ENCODE measurements at regions not wholly inside any gene's neighbourhood (a gene's known extent, or its start where the extent isn't known, plus 50 kb on each side); places are given as distances from the start of the nearest gene placed in this dataset.

DNA sequence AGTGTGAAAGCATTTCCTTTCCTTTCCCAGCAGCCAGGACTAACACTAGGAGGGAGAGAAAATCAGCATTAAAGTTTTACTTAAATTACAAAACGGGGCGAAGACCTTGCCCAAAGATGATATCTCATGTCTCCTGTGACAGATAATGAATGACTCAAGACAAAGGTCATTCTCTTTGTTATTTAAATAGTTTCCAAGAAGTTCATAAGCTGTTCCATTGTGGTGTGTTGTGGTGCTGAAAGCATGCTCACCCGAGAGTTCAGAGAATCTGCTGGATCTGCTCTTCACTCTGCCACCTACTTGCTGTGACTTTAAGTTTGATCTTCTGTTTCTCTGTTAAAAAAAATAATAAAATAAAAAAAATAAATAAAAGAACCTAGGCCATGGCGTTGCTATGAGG is 265.9 kb upstream of the NR4A3 start:
- no peaks in the 10 kb centered on the region for H3K4me1 Mint-ChIP-seq (ENCODE audit: low read depth in 2 of 2)
- H3K36me3 Mint-ChIP-seq (ENCODE audit: insufficient read depth), result no peaks in the 10 kb centered on the region
- H3K27me3 Mint-ChIP-seq, result peaks cover 29 to 37% of the 10 kb centered on the region in 2 donors
- H3K4me3 Mint-ChIP-seq, result no peak overlapping the region
- DNase-seq (no peak), ATAC-seq (replicated peaks) (no peak)
- H3K27ac Mint-ChIP-seq, result no peak overlapping the region
- H3K9me3 Mint-ChIP-seq, result peaks cover 7 to 11% of the 10 kb centered on the region in 2 donors

DNA sequence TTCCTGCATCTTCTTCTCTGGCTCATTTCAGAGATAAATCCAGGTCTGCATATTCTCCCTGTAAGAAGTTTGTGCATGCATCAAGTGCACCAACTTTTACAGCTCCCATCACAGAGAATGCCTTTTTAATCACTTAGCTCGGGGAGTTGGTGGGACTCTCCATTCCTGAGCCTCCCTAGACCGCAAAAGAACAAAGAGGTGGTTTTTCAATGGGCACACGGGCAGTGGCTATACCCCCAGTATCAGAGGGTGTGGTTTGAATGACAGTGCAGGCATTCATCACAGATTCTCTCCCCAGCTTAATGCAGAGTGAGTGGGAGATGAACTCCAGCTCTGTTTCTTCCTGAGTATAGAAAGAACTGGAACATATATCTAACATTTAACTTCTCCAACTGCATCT is 264.7 kb upstream of the NR4A3 start:
- Mint-ChIP-seq H3K4me1 (ENCODE audit: low read depth in 2 of 2) (no peaks in the 10 kb centered on the region), H3K4me3 (no peak overlapping the region), H3K27ac (no peak overlapping the region), H3K9me3 (peaks cover 7 to 8% of the 10 kb centered on the region in 2 donors), H3K27me3 (peaks cover 28 to 33% of the 10 kb centered on the region in 2 donors), H3K36me3 (ENCODE audit: insufficient read depth) (no peaks in the 10 kb centered on the region)
- DNase-seq, result no peak
- ATAC-seq (replicated peaks), result no peak

DNA sequence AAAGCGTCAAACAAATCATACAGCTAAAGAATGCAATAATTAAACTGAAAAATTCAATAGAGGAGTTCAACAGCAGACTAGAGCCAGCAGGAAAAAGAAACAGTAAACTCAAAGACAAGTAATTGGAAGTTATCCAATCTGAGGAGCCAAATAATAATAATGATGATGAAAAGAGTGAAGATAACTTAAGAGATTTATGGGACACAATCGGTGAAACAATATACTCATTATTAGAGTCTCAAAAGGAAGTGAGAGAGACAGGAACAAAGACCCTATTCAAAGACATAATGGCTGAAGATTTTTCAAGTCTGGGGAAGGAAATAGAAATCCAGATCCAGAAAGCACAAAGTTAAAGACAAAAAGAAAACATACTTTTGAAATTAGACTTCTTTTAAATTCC is 263.9 kb upstream of the NR4A3 start:
- Mint-ChIP-seq H3K27me3 (peaks cover 21 to 26% of the 10 kb centered on the region in 2 donors), H3K9me3 (peaks cover 5 to 7% of the 10 kb centered on the region in 2 donors), H3K27ac (no peak overlapping the region), H3K4me3 (no peak overlapping the region), H3K4me1 (ENCODE audit: low read depth in 2 of 2) (no peaks in the 10 kb centered on the region), H3K36me3 (ENCODE audit: insufficient read depth) (no peaks in the 10 kb centered on the region)
- DNase-seq (no peak), ATAC-seq (replicated peaks) (no peak)

DNA sequence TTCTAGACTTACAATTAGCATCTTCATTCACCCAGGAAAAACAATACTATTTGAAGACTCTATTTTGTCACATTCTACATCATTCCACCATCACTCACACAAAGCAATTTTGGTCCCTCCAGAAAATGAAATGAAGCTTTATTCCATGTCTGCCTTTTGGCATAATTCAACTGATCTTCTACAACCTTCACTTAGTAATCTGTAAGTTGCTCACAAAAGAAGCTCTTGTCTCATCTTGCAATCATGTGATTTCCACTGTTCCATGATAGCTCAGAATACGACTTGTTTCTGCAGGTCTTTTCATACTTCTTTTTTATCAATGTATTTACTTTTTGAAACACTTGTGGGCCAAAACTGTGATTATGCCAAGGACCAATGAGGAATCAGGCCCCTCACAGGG is 261.9 kb upstream of the NR4A3 start:
- DNase-seq (no peak), ATAC-seq (replicated peaks) (no peak)
- H3K9me3 Mint-ChIP-seq, result peaks cover 3 to 7% of the 10 kb centered on the region in 2 donors
- H3K27me3 Mint-ChIP-seq, result peaks cover 15 to 20% of the 10 kb centered on the region in 2 donors
- H3K4me3 Mint-ChIP-seq, result no peak overlapping the region
- no peaks in the 10 kb centered on the region for H3K4me1 Mint-ChIP-seq (ENCODE audit: low read depth in 2 of 2)
- no peaks in the 10 kb centered on the region for H3K36me3 Mint-ChIP-seq (ENCODE audit: insufficient read depth)
- no peak overlapping the region for H3K27ac Mint-ChIP-seq

DNA sequence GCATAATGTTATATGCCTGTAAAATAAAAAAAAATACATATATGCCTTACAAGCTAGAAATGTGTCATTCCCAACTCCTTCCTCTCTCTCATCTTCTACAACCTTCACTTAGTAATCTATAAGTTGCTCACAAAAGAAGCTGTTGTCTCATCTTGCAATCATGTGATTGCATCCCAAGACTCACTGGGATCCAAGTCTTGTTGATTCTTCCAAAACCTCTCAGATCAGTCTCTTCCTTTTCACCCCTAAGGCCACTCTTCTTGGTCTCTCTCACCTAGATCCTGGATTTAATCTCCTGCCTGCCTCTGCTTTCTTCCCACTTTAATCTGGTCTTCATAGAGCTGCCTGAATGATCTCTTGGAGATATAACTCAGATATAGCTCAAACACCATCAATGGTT is 261.1 kb upstream of the NR4A3 start:
- Mint-ChIP-seq H3K4me3 (no peak overlapping the region), H3K4me1 (ENCODE audit: low read depth in 2 of 2) (no peaks in the 10 kb centered on the region), H3K9me3 (peaks cover 3 to 7% of the 10 kb centered on the region in 2 donors), H3K36me3 (ENCODE audit: insufficient read depth) (no peaks in the 10 kb centered on the region), H3K27me3 (peaks cover 15 to 20% of the 10 kb centered on the region in 2 donors), H3K27ac (no peak overlapping the region)
- ATAC-seq (replicated peaks), result no peak
- DNase-seq, result no peak

DNA sequence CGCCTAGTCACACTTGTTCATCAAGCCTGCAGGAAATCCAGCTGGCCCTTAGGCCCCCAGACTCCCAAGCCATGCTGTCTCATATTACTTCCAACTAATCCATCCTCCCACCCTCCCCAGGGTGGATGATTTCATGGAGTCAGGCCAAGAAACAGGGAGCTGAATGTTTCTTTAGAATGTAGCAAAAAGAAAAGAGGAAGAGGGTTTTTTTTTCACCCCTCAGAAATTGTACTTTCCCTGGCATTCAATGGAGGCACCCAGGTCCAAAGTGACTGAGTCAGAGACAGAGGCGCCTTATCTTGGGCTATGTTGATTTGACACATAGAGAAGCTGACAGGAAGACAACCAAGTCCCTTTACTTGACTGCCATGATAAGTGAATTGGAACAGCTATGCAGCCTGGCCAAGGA is 260.2 kb upstream of the NR4A3 start:
- H3K27me3 Mint-ChIP-seq, result peaks cover 15 to 20% of the 10 kb centered on the region in 2 donors
- no peak overlapping the region for H3K4me3 Mint-ChIP-seq
- no peak overlapping the region for H3K27ac Mint-ChIP-seq
- ATAC-seq (replicated peaks) (no peak), DNase-seq (no peak)
- H3K9me3 Mint-ChIP-seq, result peaks cover 3 to 7% of the 10 kb centered on the region in 2 donors
- H3K36me3 Mint-ChIP-seq (ENCODE audit: insufficient read depth), result no peaks in the 10 kb centered on the region
- no peaks in the 10 kb centered on the region for H3K4me1 Mint-ChIP-seq (ENCODE audit: low read depth in 2 of 2)

DNA sequence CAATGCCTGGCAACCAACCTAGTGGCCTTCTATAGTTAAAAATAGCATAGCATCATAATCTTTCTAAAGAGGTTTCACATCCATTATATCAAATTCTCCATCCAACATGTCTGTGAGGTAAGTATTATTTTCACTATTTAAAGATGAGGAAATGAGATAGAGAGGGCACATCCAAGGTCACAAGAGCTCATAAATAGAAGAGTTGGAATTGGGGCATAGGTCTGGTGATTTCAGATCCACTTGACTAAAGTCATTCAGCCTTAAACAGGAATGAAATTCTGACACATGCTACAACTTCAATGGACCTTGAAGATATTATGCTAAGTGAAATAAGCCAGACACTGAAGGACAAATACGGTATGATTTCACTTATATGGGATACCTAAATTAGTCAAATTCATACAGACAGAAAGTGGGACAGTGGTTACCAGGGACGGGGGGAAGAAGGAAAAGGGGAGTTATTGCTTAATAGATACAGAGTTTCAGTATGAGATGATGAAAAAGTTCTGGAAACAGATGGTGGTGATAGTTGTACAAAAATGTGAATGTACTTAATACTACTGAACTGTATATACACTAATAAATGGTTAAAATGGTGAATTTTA is 259.6 kb upstream of the NR4A3 start:
- Mint-ChIP-seq H3K27ac (no peak overlapping the region), H3K27me3 (peaks cover 16 to 21% of the 10 kb centered on the region in 2 donors), H3K4me3 (no peak overlapping the region), H3K36me3 (ENCODE audit: insufficient read depth) (no peaks in the 10 kb centered on the region), H3K9me3 (peaks cover 3 to 7% of the 10 kb centered on the region in 2 donors), H3K4me1 (ENCODE audit: low read depth in 2 of 2) (no peaks in the 10 kb centered on the region)
- ATAC-seq (replicated peaks) (no peak), DNase-seq (no peak)

DNA sequence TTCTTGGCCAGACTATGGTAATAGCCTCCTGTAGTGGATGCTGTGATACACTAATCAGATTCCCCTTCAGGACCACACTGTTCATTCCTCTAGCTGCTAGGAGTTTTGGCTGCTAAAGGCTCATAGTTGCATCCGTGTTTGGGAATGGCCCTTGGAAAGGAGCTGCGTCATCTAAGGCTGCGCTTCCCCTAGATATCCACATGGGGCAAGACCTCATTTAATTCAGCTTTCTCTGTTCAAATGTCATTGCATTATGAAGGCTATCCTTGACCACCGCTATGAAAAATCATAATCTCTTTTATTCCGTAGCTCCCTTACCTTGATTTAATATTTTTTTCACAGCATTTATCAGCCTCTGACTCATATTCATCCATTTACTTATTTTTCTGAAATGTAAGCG is 258.3 kb upstream of the NR4A3 start:
- DNase-seq (no peak), ATAC-seq (replicated peaks) (no peak)
- Mint-ChIP-seq H3K36me3 (ENCODE audit: insufficient read depth) (no peaks in the 10 kb centered on the region), H3K9me3 (no peaks in the 10 kb centered on the region), H3K27me3 (peaks cover 19 to 24% of the 10 kb centered on the region in 2 donors), H3K4me3 (no peak overlapping the region), H3K27ac (no peak overlapping the region), H3K4me1 (ENCODE audit: low read depth in 2 of 2) (no peaks in the 10 kb centered on the region)

DNA sequence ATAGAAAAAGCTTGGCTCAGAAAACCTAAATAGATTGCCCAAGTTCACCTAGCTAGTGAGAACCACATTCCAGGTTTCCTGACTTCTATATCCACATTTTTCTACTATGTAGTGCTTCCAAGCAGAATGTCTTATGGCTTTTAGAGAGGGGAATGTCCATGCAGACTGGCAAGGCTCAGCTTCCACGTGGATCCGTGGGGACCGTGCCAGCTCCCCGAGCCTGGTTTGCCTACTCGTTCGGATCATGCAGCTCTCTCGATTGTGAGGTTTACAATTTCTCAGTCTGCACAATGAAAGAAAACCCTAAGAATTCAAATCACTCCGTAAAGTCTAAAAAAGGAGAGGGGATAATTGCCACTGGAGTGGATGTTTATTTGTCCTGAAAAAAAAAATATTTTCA is 256.5 kb upstream of the NR4A3 start:
- Mint-ChIP-seq H3K27ac (no peak overlapping the region), H3K4me1 (ENCODE audit: low read depth in 2 of 2) (no peaks in the 10 kb centered on the region), H3K27me3 (peaks cover 19 to 41% of the 10 kb centered on the region in 2 donors), H3K4me3 (no peak overlapping the region), H3K9me3 (no peaks in the 10 kb centered on the region), H3K36me3 (ENCODE audit: insufficient read depth) (no peaks in the 10 kb centered on the region)
- no peak for ATAC-seq (replicated peaks)
- no peak for DNase-seq

DNA sequence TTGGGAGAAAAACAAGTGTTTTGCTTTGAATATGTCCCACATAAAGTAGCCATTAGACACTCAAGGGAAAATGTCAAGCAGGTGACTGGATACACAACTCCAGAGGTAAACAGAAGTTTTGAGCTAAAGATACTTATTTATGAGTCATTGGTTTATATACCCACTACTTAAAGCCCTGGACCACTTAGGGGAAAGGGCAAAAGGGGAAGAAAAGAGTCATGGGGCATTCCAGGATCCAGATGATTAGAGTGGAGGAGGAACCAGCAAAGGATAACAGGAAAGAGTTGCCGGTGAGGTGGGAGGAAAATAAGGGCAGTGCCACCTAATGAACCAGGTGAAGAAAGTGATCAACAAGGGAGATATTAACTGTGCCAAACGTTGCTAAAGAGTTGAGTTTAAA is 254.2 kb upstream of the NR4A3 start:
- H3K9me3 Mint-ChIP-seq, result no peaks in the 10 kb centered on the region
- no peaks in the 10 kb centered on the region for H3K4me1 Mint-ChIP-seq (ENCODE audit: low read depth in 2 of 2)
- DNase-seq (no peak), ATAC-seq (replicated peaks) (no peak)
- H3K27me3 Mint-ChIP-seq, result peaks cover 35 to 60% of the 10 kb centered on the region in 2 donors
- no peak overlapping the region for H3K4me3 Mint-ChIP-seq
- H3K27ac Mint-ChIP-seq, result no peak overlapping the region
- no peaks in the 10 kb centered on the region for H3K36me3 Mint-ChIP-seq (ENCODE audit: insufficient read depth)

DNA sequence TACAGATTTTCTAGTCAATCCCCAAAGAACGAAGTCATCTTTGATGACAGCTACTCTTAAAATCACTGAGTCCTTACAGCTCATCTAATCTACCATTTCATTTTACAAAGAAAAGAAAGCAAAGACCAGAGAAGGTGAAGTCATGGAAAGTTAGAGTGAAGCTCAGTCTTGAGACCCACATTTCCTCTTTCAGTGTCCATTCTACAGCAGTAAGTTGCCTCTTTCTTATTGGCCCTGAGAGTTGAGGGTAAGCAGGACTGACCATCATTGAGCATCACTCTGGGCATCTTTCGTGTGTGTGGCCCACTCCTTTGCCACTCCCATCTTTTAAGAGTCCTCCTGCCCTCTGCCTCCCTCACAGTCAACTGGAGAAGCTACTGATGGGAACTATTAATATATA is 251.8 kb upstream of the NR4A3 start:
- Mint-ChIP-seq H3K36me3 (ENCODE audit: insufficient read depth) (no peaks in the 10 kb centered on the region), H3K4me1 (ENCODE audit: low read depth in 2 of 2) (no peaks in the 10 kb centered on the region), H3K4me3 (no peak overlapping the region), H3K27me3 (peaks cover 24 to 53% of the 10 kb centered on the region in 2 donors), H3K27ac (no peak overlapping the region), H3K9me3 (no peaks in the 10 kb centered on the region)
- ATAC-seq (replicated peaks) (no peak), DNase-seq (no peak)

DNA sequence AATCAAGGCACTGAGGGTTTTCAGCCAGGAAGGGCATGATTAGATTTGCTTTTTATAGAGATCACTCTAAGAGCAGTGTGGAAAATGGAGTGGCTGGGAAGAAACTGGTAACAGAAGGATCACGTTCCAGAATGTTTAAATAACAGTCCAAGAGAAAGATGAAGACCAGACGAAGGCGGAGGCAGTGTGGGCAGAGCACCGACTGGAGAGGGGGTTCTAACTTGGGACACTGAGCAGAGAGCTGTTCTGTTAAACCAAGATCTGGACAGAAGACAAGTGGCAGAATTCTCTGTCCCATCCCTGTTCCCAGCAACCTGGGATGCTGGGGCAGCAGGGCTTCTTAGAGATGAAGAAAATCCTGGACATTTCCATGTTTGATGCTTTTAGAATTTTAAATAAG is 249.1 kb upstream of the NR4A3 start:
- Mint-ChIP-seq H3K9me3 (no peaks in the 10 kb centered on the region), H3K36me3 (ENCODE audit: insufficient read depth) (no peaks in the 10 kb centered on the region), H3K4me1 (ENCODE audit: low read depth in 2 of 2) (no peaks in the 10 kb centered on the region), H3K27ac (no peak overlapping the region), H3K4me3 (no peak overlapping the region), H3K27me3 (peaks cover 17 to 47% of the 10 kb centered on the region in 2 donors)
- ATAC-seq (replicated peaks) (no peak), DNase-seq (no peak)

DNA sequence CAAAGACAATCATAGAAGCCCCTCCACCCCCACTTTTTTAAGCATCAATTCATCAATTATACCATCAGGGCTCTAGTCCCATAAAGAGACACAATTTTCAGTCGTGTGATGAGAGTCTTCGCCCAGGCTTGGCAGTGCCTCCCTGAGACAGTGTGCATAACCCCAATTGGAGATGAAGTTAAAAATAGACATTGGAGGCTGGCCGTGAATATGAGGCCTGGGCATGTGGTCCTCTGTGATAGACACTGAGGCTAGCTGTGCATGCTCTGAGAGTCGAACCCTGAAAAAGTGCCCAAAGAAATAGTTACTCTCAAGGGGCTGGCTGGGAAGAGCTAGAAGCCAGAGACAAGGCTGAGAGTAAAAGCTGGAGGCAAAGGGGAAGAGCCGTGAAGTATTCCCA is 248.6 kb upstream of the NR4A3 start:
- peaks cover 4% of the 10 kb centered on the region for H3K36me3 Mint-ChIP-seq (ENCODE audit: insufficient read depth)
- H3K4me1 Mint-ChIP-seq (ENCODE audit: low read depth in 2 of 2), result no peaks in the 10 kb centered on the region
- H3K27me3 Mint-ChIP-seq, result peaks cover 16 to 43% of the 10 kb centered on the region in 2 donors
- DNase-seq (no peak), ATAC-seq (replicated peaks) (no peak)
- H3K9me3 Mint-ChIP-seq, result no peaks in the 10 kb centered on the region
- H3K27ac Mint-ChIP-seq, result no peak overlapping the region
- no peak overlapping the region for H3K4me3 Mint-ChIP-seq

DNA sequence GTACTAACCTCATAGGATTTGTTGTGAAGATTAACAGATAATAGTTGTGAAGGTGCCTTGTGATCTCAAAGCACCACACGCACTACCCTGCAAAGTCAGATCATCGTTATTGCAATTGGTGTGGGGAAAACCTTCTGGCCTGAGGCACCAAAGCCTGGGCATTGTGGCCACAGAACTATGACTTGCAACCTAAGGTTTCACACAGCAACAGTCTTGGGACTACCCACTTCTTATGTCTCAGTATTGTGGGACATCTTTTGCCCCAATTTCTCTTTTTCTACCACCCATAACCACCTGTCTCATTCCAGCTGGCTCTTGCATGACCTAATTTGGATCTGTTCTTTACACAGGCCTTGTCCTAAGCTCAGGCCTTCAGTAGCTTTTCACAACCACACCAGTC is 247.8 kb upstream of the NR4A3 start:
- ATAC-seq (replicated peaks), result no peak
- Mint-ChIP-seq H3K9me3 (no peaks in the 10 kb centered on the region), H3K27me3 (peaks cover 16 to 39% of the 10 kb centered on the region in 2 donors)

DNA sequence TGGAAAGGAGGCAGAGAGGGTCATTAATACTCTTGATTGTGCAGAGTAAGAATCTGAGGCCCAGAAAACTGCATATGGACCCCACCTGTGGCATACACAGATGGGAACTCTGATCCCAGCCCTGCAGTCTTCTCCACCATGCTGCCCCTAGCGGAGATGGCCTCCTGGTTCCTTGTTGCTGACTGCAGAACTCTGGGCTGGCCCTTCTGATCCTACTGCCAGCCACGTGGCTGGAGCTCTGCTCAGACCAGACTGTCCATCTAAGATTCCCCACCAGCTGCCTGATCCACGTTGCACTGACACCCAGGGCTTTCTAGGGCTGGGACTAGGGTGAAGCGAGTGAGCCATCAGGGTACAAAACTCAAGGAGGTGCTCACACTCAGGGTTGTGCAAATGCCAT is 245.7 kb upstream of the NR4A3 start:
- Mint-ChIP-seq H3K9me3 (no peaks in the 10 kb centered on the region), H3K4me1 (ENCODE audit: low read depth in 2 of 2) (no peaks in the 10 kb centered on the region), H3K36me3 (ENCODE audit: insufficient read depth) (peaks cover 4% of the 10 kb centered on the region), H3K4me3 (no peak overlapping the region), H3K27ac (no peak overlapping the region), H3K27me3 (peaks cover 8 to 19% of the 10 kb centered on the region in 2 donors)
- ATAC-seq (replicated peaks), result no peak
- DNase-seq, result no peak

More for the DNA sequence above, 247.8 kb upstream of the NR4A3 start:
- Mint-ChIP-seq H3K4me3 (no peak overlapping the region), H3K4me1 (ENCODE audit: low read depth in 2 of 2) (no peaks in the 10 kb centered on the region), H3K27ac (no peak overlapping the region), H3K36me3 (ENCODE audit: insufficient read depth) (peaks cover 4% of the 10 kb centered on the region)
- DNase-seq, result no peak

Data from effector memory CD8-positive, alpha-beta T cell (primary cell).